GM23338 (cell line): ENCODE measurements at regions not wholly inside any gene's neighbourhood (a gene's known extent, or its start where the extent isn't known, plus 50 kb on each side); places are given as distances from the start of the nearest gene placed in this dataset.

Experiments
- ATAC-seq: fragments of 200-7000 bp; cut with Tn5 transposase; 3 replicates; pipeline ENCODE4 v1.9.1; 2020
- DNase-seq: peaks from one replicate; pipeline ENCODE4 v3.0.0-alpha.2; 2015; ENCODE audit warnings: low spot score
- H2AFZ ChIP-seq: fragments of 200-600 bp; sonication (generic); 2 replicates; pipeline ENCODE4 v1.8.0; 2016; ENCODE audit warnings: antibody characterized with exemption, mild to moderate bottlenecking, moderate library complexity
- H3F3A ChIP-seq: fragments of 200-600 bp; sonication (generic); replicated peaks from 2 replicates; pipeline ENCODE4 v1.8.0; 2017; ENCODE audit warnings: antibody characterized with exemption, mixed run types, low read depth
- H3K27ac ChIP-seq: fragments of 200-600 bp; sonication (generic); 2 replicates; pipeline ENCODE4 v1.6.1; 2016; ENCODE audit warnings: low read depth
- H3K27me3 ChIP-seq: fragments of 200-600 bp; sonication (generic); 2 replicates; pipeline ENCODE4 v1.8.0; 2016; ENCODE audit warnings: mild to moderate bottlenecking, mixed run types, moderate library complexity; ENCODE audit not compliant: insufficient read depth
- H3K36me3 ChIP-seq: fragments of 200-600 bp; sonication (generic); 2 replicates; pipeline ENCODE4 v1.8.0; 2016; ENCODE audit warnings: mild to moderate bottlenecking; ENCODE audit not compliant: insufficient read depth
- H3K4me1 ChIP-seq: fragments of 200-600 bp; sonication (generic); 2 replicates; pipeline ENCODE4 v1.8.0; 2016; ENCODE audit warnings: mild to moderate bottlenecking, moderate library complexity; ENCODE audit not compliant: insufficient read depth
- H3K4me2 ChIP-seq: fragments of 200-600 bp; sonication (generic); 2 replicates; pipeline ENCODE4 v1.7.1; 2017; ENCODE audit warnings: mixed run types
- H3K4me3 ChIP-seq: fragments of 200-600 bp; sonication (generic); 2 replicates; pipeline ENCODE4 v1.6.1; 2016; ENCODE audit warnings: mixed run types
- H3K79me2 ChIP-seq: fragments of 200-600 bp; sonication (generic); replicated peaks from 2 replicates; pipeline ENCODE4 v1.8.0; 2017; ENCODE audit warnings: mild to moderate bottlenecking; ENCODE audit not compliant: insufficient read depth
- H3K9me2 ChIP-seq: fragments of 200-600 bp; sonication (generic); 2 replicates; pipeline ENCODE4 v1.8.0; 2017; ENCODE audit not compliant: insufficient read depth
- H4K20me1 ChIP-seq: fragments of 200-600 bp; sonication (generic); replicated peaks from 2 replicates; pipeline ENCODE4 v1.8.0; 2017; ENCODE audit warnings: mild to moderate bottlenecking; ENCODE audit not compliant: insufficient read depth
- H3K27ac Mint-ChIP-seq: 2 replicates; pipeline ENCODE4 v1.8.0; 2020; ENCODE audit warnings: inconsistent platforms, mild to moderate bottlenecking, moderate library complexity, mixed read lengths
- H3K27me3 Mint-ChIP-seq: 3 replicates; pipeline ENCODE4 v1.8.0; 2022; ENCODE audit warnings: low read depth, mild to moderate bottlenecking, moderate library complexity, mixed read lengths, inconsistent platforms; ENCODE audit not compliant: insufficient read depth, poor library complexity
- H3K36me3 Mint-ChIP-seq: 3 replicates; pipeline ENCODE4 v1.8.0; 2021; ENCODE audit warnings: low read depth, mild to moderate bottlenecking, inconsistent platforms, moderate library complexity, mixed read lengths
- H3K4me1 Mint-ChIP-seq: 3 replicates; pipeline ENCODE4 v1.8.0; 2020; ENCODE audit warnings: mild to moderate bottlenecking, inconsistent platforms, mixed read lengths
- H3K4me3 Mint-ChIP-seq: 3 replicates; pipeline ENCODE4 v1.8.0; 2021; ENCODE audit warnings: moderate library complexity, mild to moderate bottlenecking, inconsistent platforms, mixed read lengths
- H3K9me3 Mint-ChIP-seq: 3 replicates; pipeline ENCODE4 v1.8.0; 2020; ENCODE audit warnings: moderate library complexity, mild to moderate bottlenecking, inconsistent platforms, mixed read lengths
- EZH2phosphoT487 ChIP-seq: fragments of 200-600 bp; sonication (generic); IDR thresholded peaks from one replicate; pipeline ENCODE4 v1.8.1; 2018; ENCODE audit warnings: antibody characterized with exemption; ENCODE audit not compliant: unreplicated experiment
- NANOG ChIP-seq: IDR thresholded peaks from 2 replicates; pipeline ENCODE4 v1.6.1; 2016; ENCODE audit warnings: antibody characterized with exemption, borderline replicate concordance
- ZNF331 ChIP-seq: fragments of 250-450 bp; sonication (Bioruptor Pico); IDR thresholded peaks from 2 replicates; pipeline ENCODE4 v1.5.0; 2020; ENCODE audit warnings: low read depth, mild to moderate bottlenecking, moderate library complexity
- TF ChIP-seq, protein P1 (sequence below): fragments of 250-450 bp; sonication (Bioruptor Pico); IDR thresholded peaks from 2 replicates; pipeline ENCODE4 v1.5.0; 2020; ENCODE audit warnings: mild to moderate bottlenecking, moderate library complexity
- TF ChIP-seq, protein P2 (sequence below), 2 experiments: fragments of 200-600 bp in 1 of 2; sonication (generic) in 1 of 2; conservative IDR thresholded peaks; 2 replicates each; pipeline versions ENCODE4 v1.5.1 to v1.6.1; 2016 to 2017; ENCODE audit warnings: antibody characterized with exemption in 2 of 2, low read depth in 2 of 2, mild to moderate bottlenecking in 2 of 2, moderate library complexity in 1 of 2
- TF ChIP-seq, protein P3 (sequence below): IDR thresholded peaks from 2 replicates; pipeline ENCODE4 v1.6.1; 2016; ENCODE audit warnings: antibody characterized with exemption
- TF ChIP-seq, protein P4 (sequence below): IDR thresholded peaks from one replicate; pipeline ENCODE4 v1.6.1; 2018; ENCODE audit warnings: antibody characterized with exemption; ENCODE audit not compliant: unreplicated experiment

DNA sequence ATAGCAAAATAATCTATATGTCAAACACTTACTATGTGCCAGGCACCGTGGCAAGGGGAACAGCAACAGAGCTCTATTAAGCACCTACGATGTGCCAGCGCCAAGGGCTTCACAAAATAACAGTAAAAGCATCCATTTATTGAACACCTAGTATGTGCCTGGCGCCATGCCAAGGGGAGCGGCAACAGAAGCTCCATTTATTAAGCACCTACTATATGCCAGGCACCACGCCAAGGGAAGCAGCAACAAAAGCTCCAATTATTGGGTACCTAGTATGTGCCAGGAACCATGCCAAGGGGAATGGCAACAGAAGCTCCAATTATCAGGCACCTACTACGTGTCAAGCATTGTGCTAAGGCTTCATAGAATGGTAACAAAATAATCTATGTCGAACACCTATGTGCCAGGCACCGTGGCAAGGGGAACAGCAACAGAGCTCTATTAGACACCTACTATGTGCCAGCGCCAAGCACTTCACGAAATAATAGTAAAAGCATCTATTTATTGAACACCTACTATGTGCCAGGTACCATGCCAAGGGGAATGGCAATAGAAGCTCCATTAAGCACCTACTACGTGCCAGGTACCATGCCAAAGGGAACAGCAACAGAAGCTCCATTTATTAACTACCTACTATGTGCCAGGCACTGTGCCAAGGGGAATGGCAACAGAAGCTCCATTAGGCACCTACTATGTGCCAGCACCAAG is 107.7 kb downstream of the PTPRS start (continued):
- TF ChIP-seq, protein P1, sequence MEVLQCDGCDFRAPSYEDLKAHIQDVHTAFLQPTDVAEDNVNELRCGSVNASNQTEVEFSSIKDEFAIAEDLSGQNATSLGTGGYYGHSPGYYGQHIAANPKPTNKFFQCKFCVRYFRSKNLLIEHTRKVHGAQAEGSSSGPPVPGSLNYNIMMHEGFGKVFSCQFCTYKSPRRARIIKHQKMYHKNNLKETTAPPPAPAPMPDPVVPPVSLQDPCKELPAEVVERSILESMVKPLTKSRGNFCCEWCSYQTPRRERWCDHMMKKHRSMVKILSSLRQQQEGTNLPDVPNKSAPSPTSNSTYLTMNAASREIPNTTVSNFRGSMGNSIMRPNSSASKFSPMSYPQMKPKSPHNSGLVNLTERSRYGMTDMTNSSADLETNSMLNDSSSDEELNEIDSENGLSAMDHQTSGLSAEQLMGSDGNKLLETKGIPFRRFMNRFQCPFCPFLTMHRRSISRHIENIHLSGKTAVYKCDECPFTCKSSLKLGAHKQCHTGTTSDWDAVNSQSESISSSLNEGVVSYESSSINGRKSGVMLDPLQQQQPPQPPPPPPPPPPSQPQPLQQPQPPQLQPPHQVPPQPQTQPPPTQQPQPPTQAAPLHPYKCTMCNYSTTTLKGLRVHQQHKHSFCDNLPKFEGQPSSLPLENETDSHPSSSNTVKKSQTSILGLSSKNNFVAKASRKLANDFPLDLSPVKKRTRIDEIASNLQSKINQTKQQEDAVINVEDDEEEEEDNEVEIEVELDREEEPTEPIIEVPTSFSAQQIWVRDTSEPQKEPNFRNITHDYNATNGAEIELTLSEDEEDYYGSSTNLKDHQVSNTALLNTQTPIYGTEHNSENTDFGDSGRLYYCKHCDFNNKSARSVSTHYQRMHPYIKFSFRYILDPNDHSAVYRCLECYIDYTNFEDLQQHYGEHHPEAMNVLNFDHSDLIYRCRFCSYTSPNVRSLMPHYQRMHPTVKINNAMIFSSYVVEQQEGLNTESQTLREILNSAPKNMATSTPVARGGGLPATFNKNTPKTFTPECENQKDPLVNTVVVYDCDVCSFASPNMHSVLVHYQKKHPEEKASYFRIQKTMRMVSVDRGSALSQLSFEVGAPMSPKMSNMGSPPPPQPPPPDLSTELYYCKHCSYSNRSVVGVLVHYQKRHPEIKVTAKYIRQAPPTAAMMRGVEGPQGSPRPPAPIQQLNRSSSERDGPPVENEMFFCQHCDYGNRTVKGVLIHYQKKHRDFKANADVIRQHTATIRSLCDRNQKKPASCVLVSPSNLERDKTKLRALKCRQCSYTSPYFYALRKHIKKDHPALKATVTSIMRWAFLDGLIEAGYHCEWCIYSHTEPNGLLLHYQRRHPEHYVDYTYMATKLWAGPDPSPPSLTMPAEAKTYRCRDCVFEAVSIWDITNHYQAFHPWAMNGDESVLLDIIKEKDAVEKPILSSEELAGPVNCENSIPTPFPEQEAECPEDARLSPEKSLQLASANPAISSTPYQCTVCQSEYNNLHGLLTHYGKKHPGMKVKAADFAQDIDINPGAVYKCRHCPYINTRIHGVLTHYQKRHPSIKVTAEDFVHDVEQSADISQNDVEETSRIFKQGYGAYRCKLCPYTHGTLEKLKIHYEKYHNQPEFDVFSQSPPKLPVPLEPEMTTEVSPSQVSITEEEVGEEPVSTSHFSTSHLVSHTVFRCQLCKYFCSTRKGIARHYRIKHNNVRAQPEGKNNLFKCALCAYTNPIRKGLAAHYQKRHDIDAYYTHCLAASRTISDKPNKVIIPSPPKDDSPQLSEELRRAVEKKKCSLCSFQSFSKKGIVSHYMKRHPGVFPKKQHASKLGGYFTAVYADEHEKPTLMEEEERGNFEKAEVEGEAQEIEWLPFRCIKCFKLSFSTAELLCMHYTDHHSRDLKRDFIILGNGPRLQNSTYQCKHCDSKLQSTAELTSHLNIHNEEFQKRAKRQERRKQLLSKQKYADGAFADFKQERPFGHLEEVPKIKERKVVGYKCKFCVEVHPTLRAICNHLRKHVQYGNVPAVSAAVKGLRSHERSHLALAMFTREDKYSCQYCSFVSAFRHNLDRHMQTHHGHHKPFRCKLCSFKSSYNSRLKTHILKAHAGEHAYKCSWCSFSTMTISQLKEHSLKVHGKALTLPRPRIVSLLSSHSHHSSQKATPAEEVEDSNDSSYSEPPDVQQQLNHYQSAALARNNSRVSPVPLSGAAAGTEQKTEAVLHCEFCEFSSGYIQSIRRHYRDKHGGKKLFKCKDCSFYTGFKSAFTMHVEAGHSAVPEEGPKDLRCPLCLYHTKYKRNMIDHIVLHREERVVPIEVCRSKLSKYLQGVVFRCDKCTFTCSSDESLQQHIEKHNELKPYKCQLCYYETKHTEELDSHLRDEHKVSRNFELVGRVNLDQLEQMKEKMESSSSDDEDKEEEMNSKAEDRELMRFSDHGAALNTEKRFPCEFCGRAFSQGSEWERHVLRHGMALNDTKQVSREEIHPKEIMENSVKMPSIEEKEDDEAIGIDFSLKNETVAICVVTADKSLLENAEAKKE (CRISPR knock-in tag) = no peak
- no peak for TF ChIP-seq ZNF331 (CRISPR knock-in tag)

DNA sequence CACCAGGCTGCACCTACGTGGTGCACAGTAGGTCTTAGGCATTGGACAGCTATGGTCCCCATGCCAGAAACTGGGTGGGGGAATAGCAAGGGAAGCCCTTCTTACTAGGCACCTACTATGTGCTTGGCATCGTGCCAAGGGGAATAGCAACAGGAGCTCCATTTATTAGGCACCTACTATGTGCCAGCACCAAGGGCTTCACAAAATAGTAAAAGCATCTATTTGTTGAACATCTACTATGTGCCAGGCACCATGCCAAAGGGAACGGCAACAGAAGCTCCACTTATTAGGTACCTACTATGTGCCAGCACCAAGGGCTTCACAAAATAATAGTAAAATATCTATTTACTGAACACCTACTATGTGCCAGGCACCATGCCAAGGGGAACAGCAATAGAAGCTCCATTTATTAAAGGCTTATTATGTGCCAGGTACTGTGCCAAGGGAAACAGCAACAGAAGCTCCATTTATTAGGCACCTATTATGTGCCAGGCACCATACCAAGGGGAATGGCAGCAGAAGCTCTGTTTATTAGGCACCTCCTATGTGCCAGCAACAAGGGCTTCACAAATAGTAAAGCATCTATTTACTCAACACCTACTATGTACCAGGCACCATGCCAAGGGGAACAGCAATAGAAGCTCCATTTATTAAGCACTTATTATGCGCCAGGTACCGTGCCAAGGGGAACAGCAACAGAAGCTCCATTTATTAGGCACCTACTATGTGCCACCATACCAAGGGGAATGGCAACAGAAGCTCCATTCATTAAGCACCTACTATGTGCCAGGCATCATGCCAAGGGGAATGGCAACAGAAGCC is 108.5 kb downstream of the PTPRS start:
- Histone ChIP-seq H3K4me2 (no peak overlapping the region), H3K36me3 (no peaks in the 10 kb centered on the region; the same call in 1 of the 2 replicates), H2AFZ (no peak overlapping the region), H3K4me3 (no peak overlapping the region), H3K27me3 (no peaks in the 10 kb centered on the region), H3K9me2 (no peaks in the 10 kb centered on the region), H3F3A (peaks cover 6% of the 10 kb centered on the region), H3K27ac (no peak overlapping the region), H3K79me2 (no peaks in the 10 kb centered on the region), H4K20me1 (peaks cover 4% of the 10 kb centered on the region), H3K4me1 (peaks cover 6% of the 10 kb centered on the region)
- DNase-seq (no peak), ATAC-seq (no peak)
- Mint-ChIP-seq H3K27ac (no peak overlapping the region), H3K36me3 (peaks cover 31% of the 10 kb centered on the region), H3K4me3 (no peak overlapping the region), H3K9me3 (no peaks in the 10 kb centered on the region; the same call in 2 of the 3 replicates), H3K4me1 (peaks cover 10% of the 10 kb centered on the region), H3K27me3 (peaks cover 10% of the 10 kb centered on the region)
- TF ChIP-seq, protein P2, sequence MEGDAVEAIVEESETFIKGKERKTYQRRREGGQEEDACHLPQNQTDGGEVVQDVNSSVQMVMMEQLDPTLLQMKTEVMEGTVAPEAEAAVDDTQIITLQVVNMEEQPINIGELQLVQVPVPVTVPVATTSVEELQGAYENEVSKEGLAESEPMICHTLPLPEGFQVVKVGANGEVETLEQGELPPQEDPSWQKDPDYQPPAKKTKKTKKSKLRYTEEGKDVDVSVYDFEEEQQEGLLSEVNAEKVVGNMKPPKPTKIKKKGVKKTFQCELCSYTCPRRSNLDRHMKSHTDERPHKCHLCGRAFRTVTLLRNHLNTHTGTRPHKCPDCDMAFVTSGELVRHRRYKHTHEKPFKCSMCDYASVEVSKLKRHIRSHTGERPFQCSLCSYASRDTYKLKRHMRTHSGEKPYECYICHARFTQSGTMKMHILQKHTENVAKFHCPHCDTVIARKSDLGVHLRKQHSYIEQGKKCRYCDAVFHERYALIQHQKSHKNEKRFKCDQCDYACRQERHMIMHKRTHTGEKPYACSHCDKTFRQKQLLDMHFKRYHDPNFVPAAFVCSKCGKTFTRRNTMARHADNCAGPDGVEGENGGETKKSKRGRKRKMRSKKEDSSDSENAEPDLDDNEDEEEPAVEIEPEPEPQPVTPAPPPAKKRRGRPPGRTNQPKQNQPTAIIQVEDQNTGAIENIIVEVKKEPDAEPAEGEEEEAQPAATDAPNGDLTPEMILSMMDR (conservative IDR thresholded peaks at IDR 0.05; ENCODE audit: low read depth in 2 of 2) = no peak
- no peak for TF ChIP-seq ZNF331 (CRISPR knock-in tag)
- TF ChIP-seq, protein P3, sequence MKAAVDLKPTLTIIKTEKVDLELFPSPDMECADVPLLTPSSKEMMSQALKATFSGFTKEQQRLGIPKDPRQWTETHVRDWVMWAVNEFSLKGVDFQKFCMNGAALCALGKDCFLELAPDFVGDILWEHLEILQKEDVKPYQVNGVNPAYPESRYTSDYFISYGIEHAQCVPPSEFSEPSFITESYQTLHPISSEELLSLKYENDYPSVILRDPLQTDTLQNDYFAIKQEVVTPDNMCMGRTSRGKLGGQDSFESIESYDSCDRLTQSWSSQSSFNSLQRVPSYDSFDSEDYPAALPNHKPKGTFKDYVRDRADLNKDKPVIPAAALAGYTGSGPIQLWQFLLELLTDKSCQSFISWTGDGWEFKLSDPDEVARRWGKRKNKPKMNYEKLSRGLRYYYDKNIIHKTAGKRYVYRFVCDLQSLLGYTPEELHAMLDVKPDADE = no peak
- TF ChIP-seq, protein P4, sequence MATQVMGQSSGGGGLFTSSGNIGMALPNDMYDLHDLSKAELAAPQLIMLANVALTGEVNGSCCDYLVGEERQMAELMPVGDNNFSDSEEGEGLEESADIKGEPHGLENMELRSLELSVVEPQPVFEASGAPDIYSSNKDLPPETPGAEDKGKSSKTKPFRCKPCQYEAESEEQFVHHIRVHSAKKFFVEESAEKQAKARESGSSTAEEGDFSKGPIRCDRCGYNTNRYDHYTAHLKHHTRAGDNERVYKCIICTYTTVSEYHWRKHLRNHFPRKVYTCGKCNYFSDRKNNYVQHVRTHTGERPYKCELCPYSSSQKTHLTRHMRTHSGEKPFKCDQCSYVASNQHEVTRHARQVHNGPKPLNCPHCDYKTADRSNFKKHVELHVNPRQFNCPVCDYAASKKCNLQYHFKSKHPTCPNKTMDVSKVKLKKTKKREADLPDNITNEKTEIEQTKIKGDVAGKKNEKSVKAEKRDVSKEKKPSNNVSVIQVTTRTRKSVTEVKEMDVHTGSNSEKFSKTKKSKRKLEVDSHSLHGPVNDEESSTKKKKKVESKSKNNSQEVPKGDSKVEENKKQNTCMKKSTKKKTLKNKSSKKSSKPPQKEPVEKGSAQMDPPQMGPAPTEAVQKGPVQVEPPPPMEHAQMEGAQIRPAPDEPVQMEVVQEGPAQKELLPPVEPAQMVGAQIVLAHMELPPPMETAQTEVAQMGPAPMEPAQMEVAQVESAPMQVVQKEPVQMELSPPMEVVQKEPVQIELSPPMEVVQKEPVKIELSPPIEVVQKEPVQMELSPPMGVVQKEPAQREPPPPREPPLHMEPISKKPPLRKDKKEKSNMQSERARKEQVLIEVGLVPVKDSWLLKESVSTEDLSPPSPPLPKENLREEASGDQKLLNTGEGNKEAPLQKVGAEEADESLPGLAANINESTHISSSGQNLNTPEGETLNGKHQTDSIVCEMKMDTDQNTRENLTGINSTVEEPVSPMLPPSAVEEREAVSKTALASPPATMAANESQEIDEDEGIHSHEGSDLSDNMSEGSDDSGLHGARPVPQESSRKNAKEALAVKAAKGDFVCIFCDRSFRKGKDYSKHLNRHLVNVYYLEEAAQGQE = no peak
- TF ChIP-seq NANOG = no peak
- TF ChIP-seq EZH2phosphoT487 = no peak
